ENCODE measurements at regions not wholly inside any gene's neighbourhood (a gene's known extent, or its start where the extent isn't known, plus 50 kb on each side); places are given as distances from the start of the nearest gene placed in this dataset.

GRCh38 chr1:4107291-4107690 is 207.2 kb upstream of the C1orf174 start:
- no peak overlapping the region for H3K4me3 ChIP-seq
- no peaks in the 10 kb centered on the region for H3K9me3 ChIP-seq (replicated peaks)
- peaks cover 4% of the 10 kb centered on the region; the same call in 1 of the 2 replicates for H3K4me1 ChIP-seq
- no peak for DNase-seq
- H3K27ac ChIP-seq, result no peak overlapping the region
- no peaks in the 10 kb centered on the region for H3K36me3 ChIP-seq
- H3K27me3 ChIP-seq, result peaks cover 26% of the 10 kb centered on the region

- Histone ChIP-seq H3K4me3 (no peak overlapping the region), H3K4me1 (peaks cover 4% of the 10 kb centered on the region; the same call in 1 of the 2 replicates), H3K36me3 (no peaks in the 10 kb centered on the region), H3K27ac (no peak overlapping the region), H3K27me3 (peaks cover 30% of the 10 kb centered on the region), H3K9me3 (replicated peaks) (no peaks in the 10 kb centered on the region)
- DNase-seq, result peak; percentile 50 to 59
Observed at GRCh38 chr1:4108331-4108730, 208.3 kb upstream of the C1orf174 start.

GRCh38 chr1:4108758-4109627 is 208.9 kb upstream of the C1orf174 start:
- no peaks in the 10 kb centered on the region for H3K9me3 ChIP-seq (replicated peaks)
- H3K4me1 ChIP-seq, result peaks cover 4% of the 10 kb centered on the region; the same call in 1 of the 2 replicates
- H3K27ac ChIP-seq, result no peak overlapping the region
- DNase-seq, result peak in 1 of 2 experiments; percentile 5
- H3K4me3 ChIP-seq, result no peak overlapping the region
- H3K27me3 ChIP-seq, result peaks cover 34% of the 10 kb centered on the region
- no peaks in the 10 kb centered on the region for H3K36me3 ChIP-seq

- peaks cover 4% of the 10 kb centered on the region; the same call in 1 of the 2 replicates for H3K4me1 ChIP-seq
- H3K4me3 ChIP-seq, result no peak overlapping the region
- no peaks in the 10 kb centered on the region for H3K36me3 ChIP-seq
- H3K27me3 ChIP-seq, result peaks cover 34% of the 10 kb centered on the region
- H3K9me3 ChIP-seq (replicated peaks), result no peaks in the 10 kb centered on the region
- no peak overlapping the region for H3K27ac ChIP-seq
- DNase-seq, result no peak
Observed at GRCh38 chr1:4109628-4109940, 209.5 kb upstream of the C1orf174 start.

GRCh38 chr1:4110888-4111287 is 210.8 kb upstream of the C1orf174 start:
- H3K4me1 ChIP-seq, result peaks cover 4% of the 10 kb centered on the region; the same call in 1 of the 2 replicates
- H3K27ac ChIP-seq, result no peak overlapping the region
- no peak for DNase-seq
- no peaks in the 10 kb centered on the region for H3K9me3 ChIP-seq (replicated peaks)
- no peak overlapping the region for H3K4me3 ChIP-seq
- H3K27me3 ChIP-seq, result peaks cover 37% of the 10 kb centered on the region
- no peaks in the 10 kb centered on the region for H3K36me3 ChIP-seq

GRCh38 chr1:4113897-4114296 is 213.8 kb upstream of the C1orf174 start:
- Histone ChIP-seq H3K4me3 (no peak overlapping the region), H3K9me3 (replicated peaks) (no peaks in the 10 kb centered on the region), H3K27me3 (peaks cover 25% of the 10 kb centered on the region), H3K4me1 (no peaks in the 10 kb centered on the region), H3K27ac (no peak overlapping the region), H3K36me3 (no peaks in the 10 kb centered on the region)
- no peak for DNase-seq

GRCh38 chr1:4115191-4115900 is 215.3 kb upstream of the C1orf174 start:
- no peak for DNase-seq
- H3K27me3 ChIP-seq, result peaks cover 27% of the 10 kb centered on the region
- no peaks in the 10 kb centered on the region for H3K36me3 ChIP-seq
- H3K27ac ChIP-seq, result no peak overlapping the region
- H3K4me1 ChIP-seq, result no peaks in the 10 kb centered on the region
- no peak overlapping the region for H3K4me3 ChIP-seq
- H3K9me3 ChIP-seq (replicated peaks), result no peaks in the 10 kb centered on the region

- H3K27me3 ChIP-seq, result peaks cover 40% of the 10 kb centered on the region
- no peaks in the 10 kb centered on the region for H3K9me3 ChIP-seq (replicated peaks)
- H3K36me3 ChIP-seq, result no peaks in the 10 kb centered on the region
- H3K4me1 ChIP-seq, result no peaks in the 10 kb centered on the region
- DNase-seq, result no peak
- H3K4me3 ChIP-seq, result no peak overlapping the region
- H3K27ac ChIP-seq, result no peak overlapping the region
Observed at GRCh38 chr1:4117196-4117595, 217.1 kb upstream of the C1orf174 start.

GRCh38 chr1:4118746-4119515 is 218.9 kb upstream of the C1orf174 start:
- Histone ChIP-seq H3K9me3 (replicated peaks) (no peaks in the 10 kb centered on the region), H3K27ac (no peak overlapping the region), H3K4me1 (no peaks in the 10 kb centered on the region), H3K36me3 (no peaks in the 10 kb centered on the region), H3K27me3 (peaks cover 33% of the 10 kb centered on the region), H3K4me3 (no peak overlapping the region)
- no peak for DNase-seq

- H3K27ac ChIP-seq, result no peak overlapping the region
Observed at GRCh38 chr1:4119516-4120220, 219.6 kb upstream of the C1orf174 start.

GRCh38 chr1:4120557-4121292 is 220.7 kb upstream of the C1orf174 start:
- H3K27ac ChIP-seq, result no peak overlapping the region
- H3K9me3 ChIP-seq (replicated peaks), result no peaks in the 10 kb centered on the region
- DNase-seq, result no peak
- H3K27me3 ChIP-seq, result peaks cover 35% of the 10 kb centered on the region
- no peak overlapping the region for H3K4me3 ChIP-seq
- no peaks in the 10 kb centered on the region for H3K4me1 ChIP-seq
- H3K36me3 ChIP-seq, result no peaks in the 10 kb centered on the region

More at GRCh38 chr1:4119516-4120220, 219.6 kb upstream of the C1orf174 start:
- Histone ChIP-seq H3K4me1 (no peaks in the 10 kb centered on the region), H3K27me3 (peaks cover 33% of the 10 kb centered on the region), H3K9me3 (replicated peaks) (no peaks in the 10 kb centered on the region), H3K4me3 (no peak overlapping the region), H3K36me3 (no peaks in the 10 kb centered on the region)
- no peak for DNase-seq

GRCh38 chr1:4121293-4121684 is 221.2 kb upstream of the C1orf174 start:
- H3K36me3 ChIP-seq, result no peaks in the 10 kb centered on the region
- no peak overlapping the region for H3K4me3 ChIP-seq
- H3K27me3 ChIP-seq, result peaks cover 31% of the 10 kb centered on the region
- DNase-seq, result no peak
- H3K4me1 ChIP-seq, result no peaks in the 10 kb centered on the region
- H3K9me3 ChIP-seq (replicated peaks), result no peaks in the 10 kb centered on the region
- H3K27ac ChIP-seq, result no peak overlapping the region

- Histone ChIP-seq H3K27me3 (peaks cover 31% of the 10 kb centered on the region), H3K4me3 (no peak overlapping the region), H3K36me3 (no peaks in the 10 kb centered on the region), H3K4me1 (no peaks in the 10 kb centered on the region), H3K9me3 (replicated peaks) (no peaks in the 10 kb centered on the region), H3K27ac (no peak overlapping the region)
- DNase-seq, result no peak
Observed at GRCh38 chr1:4121834-4122512, 221.9 kb upstream of the C1orf174 start.

Data from SJCRH30 (cell line).